Neural progenitor cell (in vitro differentiated cells): ENCODE measurements at regions not wholly inside any gene's neighbourhood (a gene's known extent, or its start where the extent isn't known, plus 50 kb on each side); places are given as distances from the start of the nearest gene placed in this dataset.
A peak's percentile ranks its signal among the peaks of the same experiment; 100 is the strongest.

ENCODE experiments used
- DNase-seq: peaks from one replicate; pipeline ENCODE4 v3.0.0-alpha.2; 2016; ENCODE audit warnings: low spot score
- H2AFZ ChIP-seq: fragments of 200-600 bp; sonication (generic); replicated peaks from 2 replicates; pipeline ENCODE4 v1.6.1; 2016; ENCODE audit warnings: antibody characterized with exemption
- H3F3A ChIP-seq: fragments of 200-600 bp; sonication (generic); 2 replicates; pipeline ENCODE4 v1.6.1; 2016; ENCODE audit warnings: antibody characterized with exemption, low read depth
- H3K27ac ChIP-seq: fragments of 200-600 bp; sonication (generic); 2 replicates; pipeline ENCODE4 v1.5.1; 2016; ENCODE audit warnings: mild to moderate bottlenecking
- H3K27me3 ChIP-seq: fragments of 200-600 bp; sonication (generic); 2 replicates; pipeline ENCODE4 v1.6.1; 2016; ENCODE audit warnings: mild to moderate bottlenecking, moderate library complexity
- H3K36me3 ChIP-seq: fragments of 200-600 bp; sonication (generic); 2 replicates; pipeline ENCODE4 v1.5.1; 2016
- H3K4me1 ChIP-seq: fragments of 200-600 bp; sonication (generic); 2 replicates; pipeline ENCODE4 v1.6.1; 2016; ENCODE audit warnings: mixed run types
- H3K4me2 ChIP-seq: fragments of 200-600 bp; sonication (generic); 2 replicates; pipeline ENCODE4 v1.6.1; 2016
- H3K4me3 ChIP-seq: fragments of 200-600 bp; sonication (generic); 2 replicates; pipeline ENCODE4 v1.5.1; 2016
- H3K79me2 ChIP-seq: fragments of 200-600 bp; sonication (generic); 2 replicates; pipeline ENCODE4 v1.6.1; 2016; ENCODE audit warnings: low read depth
- H3K9ac ChIP-seq: fragments of 200-600 bp; sonication (generic); 2 replicates; pipeline ENCODE4 v1.6.1; 2016
- H3K9me3 ChIP-seq: fragments of 200-600 bp; sonication (generic); 2 replicates; pipeline ENCODE4 v1.5.1; 2016; ENCODE audit warnings: low read depth
- H4K20me1 ChIP-seq: fragments of 200-600 bp; sonication (generic); 2 replicates; pipeline ENCODE4 v1.6.1; 2016; ENCODE audit warnings: low read depth
- H3K27ac Mint-ChIP-seq: 3 replicates; pipeline ENCODE4 v1.8.0; 2021; ENCODE audit warnings: mixed read lengths
- H3K27me3 Mint-ChIP-seq: 2 replicates; pipeline ENCODE4 v1.8.0; 2022; ENCODE audit warnings: low read depth, mild to moderate bottlenecking, inconsistent platforms, moderate library complexity, mixed read lengths; ENCODE audit not compliant: insufficient read depth
- H3K36me3 Mint-ChIP-seq: 3 replicates; pipeline ENCODE4 v1.8.0; 2021; ENCODE audit warnings: mixed read lengths
- H3K4me1 Mint-ChIP-seq: 3 replicates; pipeline ENCODE4 v1.8.0; 2021; ENCODE audit warnings: mixed read lengths
- H3K4me3 Mint-ChIP-seq: 3 replicates; pipeline ENCODE4 v1.8.0; 2021; ENCODE audit warnings: mild to moderate bottlenecking, moderate library complexity, mixed read lengths
- H3K9me3 Mint-ChIP-seq: 3 replicates; pipeline ENCODE4 v1.8.0; 2020; ENCODE audit warnings: mixed read lengths
- CTCF ChIP-seq: fragments of 200-600 bp; sonication (generic); IDR thresholded peaks from 2 replicates; pipeline ENCODE4 v1.5.1; 2017; ENCODE audit warnings: antibody characterized with exemption, mild to moderate bottlenecking
- EZH2 ChIP-seq: fragments of 200-600 bp; sonication (generic); IDR thresholded peaks from 2 replicates; pipeline ENCODE4 v1.6.1; 2017; ENCODE audit warnings: antibody characterized with exemption, mild to moderate bottlenecking, moderate library complexity
- EZH2phosphoT487 ChIP-seq: fragments of 200-600 bp; sonication (generic); IDR thresholded peaks from 2 replicates; pipeline ENCODE4 v1.6.1; 2017; ENCODE audit warnings: antibody characterized with exemption

- TF ChIP-seq EZH2, result no peak
- no peak for TF ChIP-seq EZH2phosphoT487
- no peak for TF ChIP-seq CTCF
- no peak overlapping the region for H3K4me3 Mint-ChIP-seq
- no peaks in the 10 kb centered on the region for H3K27me3 ChIP-seq
- H3K27ac Mint-ChIP-seq, result no peak overlapping the region
- no peaks in the 10 kb centered on the region for H3K79me2 ChIP-seq
- no peak overlapping the region for H3K9ac ChIP-seq
- no peak overlapping the region for H3K4me3 ChIP-seq
- no peaks in the 10 kb centered on the region for H4K20me1 ChIP-seq
- H2AFZ ChIP-seq, result peak overlapping the region; percentile 13
- peaks cover 6% of the 10 kb centered on the region for H3F3A ChIP-seq
- H3K9me3 ChIP-seq, result no peaks in the 10 kb centered on the region
- H3K27ac ChIP-seq, result no peak overlapping the region
- peaks cover 4% of the 10 kb centered on the region for H3K4me1 Mint-ChIP-seq
- no peaks in the 10 kb centered on the region for H3K36me3 ChIP-seq
- peaks cover 2% of the 10 kb centered on the region for H3K9me3 Mint-ChIP-seq
- no peak overlapping the region for H3K4me2 ChIP-seq
- H3K36me3 Mint-ChIP-seq, result no peaks in the 10 kb centered on the region
- H3K4me1 ChIP-seq, result peaks cover 30% of the 10 kb centered on the region
- peaks cover 2% of the 10 kb centered on the region for H3K27me3 Mint-ChIP-seq
- DNase-seq, result no peak
Measured at GRCh38 chr3:117411971-117412370, 702.4 kb downstream of the TUSC7 start.

DNA sequence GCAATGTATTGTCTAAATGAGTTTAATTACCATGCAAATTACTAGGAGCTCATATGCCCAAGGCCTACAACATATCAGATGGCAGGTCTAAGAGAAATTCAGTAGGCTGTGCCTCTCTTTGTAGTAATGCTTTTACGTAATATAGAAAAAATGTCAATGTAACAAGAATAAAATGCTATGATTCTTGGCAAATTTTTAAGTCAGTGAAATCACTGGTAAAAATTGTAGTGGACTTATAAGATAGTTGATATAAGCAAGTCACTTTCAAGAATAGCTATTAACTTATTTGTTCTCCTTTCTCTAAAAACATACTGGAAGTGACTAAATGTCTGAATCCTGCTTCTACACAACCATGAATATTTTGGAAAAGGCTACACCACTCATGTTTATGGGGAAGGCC lies 707.8 kb downstream of the TUSC7 start:
- peaks cover 2% of the 10 kb centered on the region for H3K27me3 Mint-ChIP-seq
- H3K9me3 Mint-ChIP-seq, result no peaks in the 10 kb centered on the region
- TF ChIP-seq EZH2phosphoT487 (no peak), EZH2 (no peak), CTCF (no peak)

DNA sequence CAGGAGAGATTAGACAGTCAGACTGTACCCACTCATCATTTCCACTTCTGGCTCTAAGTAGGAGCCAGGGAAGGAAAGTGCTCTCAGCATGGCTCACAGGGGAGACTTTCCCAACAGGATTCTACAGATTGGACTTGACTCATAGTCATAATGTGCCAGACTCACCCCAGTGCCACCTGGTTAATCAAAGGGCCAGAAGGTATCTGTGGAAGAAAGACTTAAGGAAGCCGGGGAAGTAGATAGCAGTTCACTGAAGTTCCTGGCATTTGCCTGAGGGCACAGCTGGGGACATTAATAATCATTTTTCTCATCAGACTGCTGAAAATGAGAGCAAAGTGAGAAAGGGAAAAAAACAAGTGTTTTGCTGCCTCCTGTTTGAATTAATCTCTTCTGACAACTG lies 717.5 kb downstream of the TUSC7 start:
- H3K9me3 Mint-ChIP-seq, result no peaks in the 10 kb centered on the region
- Histone ChIP-seq H3K27me3 (no peaks in the 10 kb centered on the region), H3K4me1 (no peaks in the 10 kb centered on the region), H3K9ac (no peak overlapping the region), H3K27ac (no peak overlapping the region), H3K79me2 (no peaks in the 10 kb centered on the region), H3K4me2 (no peak overlapping the region), H3K4me3 (no peak overlapping the region), H3F3A (no peaks in the 10 kb centered on the region), H3K9me3 (no peaks in the 10 kb centered on the region), H4K20me1 (no peaks in the 10 kb centered on the region), H3K36me3 (no peaks in the 10 kb centered on the region), H2AFZ (no peak overlapping the region)
- DNase-seq, result no peak
- H3K4me1 Mint-ChIP-seq, result no peaks in the 10 kb centered on the region
- H3K27me3 Mint-ChIP-seq, result no peaks in the 10 kb centered on the region
- no peak overlapping the region for H3K27ac Mint-ChIP-seq
- H3K36me3 Mint-ChIP-seq, result no peaks in the 10 kb centered on the region
- H3K4me3 Mint-ChIP-seq, result no peak overlapping the region
- TF ChIP-seq EZH2 (no peak), EZH2phosphoT487 (no peak), CTCF (no peak)

More for the DNA sequence above, 707.8 kb downstream of the TUSC7 start:
- no peaks in the 10 kb centered on the region for H3K4me1 ChIP-seq
- no peak overlapping the region for H2AFZ ChIP-seq
- DNase-seq, result no peak
- no peaks in the 10 kb centered on the region for H3K36me3 Mint-ChIP-seq
- no peaks in the 10 kb centered on the region for H3K27me3 ChIP-seq
- no peaks in the 10 kb centered on the region for H4K20me1 ChIP-seq
- H3F3A ChIP-seq, result no peaks in the 10 kb centered on the region
- no peak overlapping the region for H3K4me2 ChIP-seq
- no peak overlapping the region for H3K9ac ChIP-seq
- H3K4me1 Mint-ChIP-seq, result no peaks in the 10 kb centered on the region
- H3K36me3 ChIP-seq, result no peaks in the 10 kb centered on the region
- no peak overlapping the region for H3K4me3 Mint-ChIP-seq
- H3K79me2 ChIP-seq, result no peaks in the 10 kb centered on the region
- H3K27ac ChIP-seq, result no peak overlapping the region
- no peaks in the 10 kb centered on the region for H3K9me3 ChIP-seq
- no peak overlapping the region for H3K27ac Mint-ChIP-seq
- H3K4me3 ChIP-seq, result no peak overlapping the region

GRCh38 chr3:117433427-117433826 lies 723.8 kb downstream of the TUSC7 start:
- H3K27ac Mint-ChIP-seq, result no peak overlapping the region
- H3F3A ChIP-seq, result no peaks in the 10 kb centered on the region
- no peak overlapping the region for H3K4me2 ChIP-seq
- no peak overlapping the region for H3K4me3 Mint-ChIP-seq
- H3K36me3 ChIP-seq, result no peaks in the 10 kb centered on the region
- H3K79me2 ChIP-seq, result no peaks in the 10 kb centered on the region
- H4K20me1 ChIP-seq, result no peaks in the 10 kb centered on the region
- peaks cover 5% of the 10 kb centered on the region for H3K4me1 Mint-ChIP-seq
- no peaks in the 10 kb centered on the region for H3K36me3 Mint-ChIP-seq
- no peak overlapping the region for H3K9ac ChIP-seq
- H3K9me3 Mint-ChIP-seq, result no peaks in the 10 kb centered on the region
- no peak overlapping the region for H3K27ac ChIP-seq
- no peaks in the 10 kb centered on the region for H3K27me3 ChIP-seq
- no peak for TF ChIP-seq CTCF
- no peak for TF ChIP-seq EZH2phosphoT487
- no peak for TF ChIP-seq EZH2
- H3K9me3 ChIP-seq, result no peaks in the 10 kb centered on the region
- H2AFZ ChIP-seq, result no peak overlapping the region
- no peaks in the 10 kb centered on the region for H3K27me3 Mint-ChIP-seq
- no peaks in the 10 kb centered on the region for H3K4me1 ChIP-seq
- no peak for DNase-seq
- H3K4me3 ChIP-seq, result no peak overlapping the region
